Esophagus muscularis mucosa (tissue), 4 donors: ENCODE measurements at regions not wholly inside any gene's neighbourhood (a gene's known extent, or its start where the extent isn't known, plus 50 kb on each side); places are given as distances from the start of the nearest gene placed in this dataset.

Experiments used
- DNase-seq: peaks from one replicate; pipeline ENCODE4 v3.0.0-alpha.2; 2017; ENCODE audit errors: extremely low spot score
- H3K27ac ChIP-seq, 4 donors: fragments of 200-600 bp; sonication (generic); replicated peaks in 1 of 4; 1 replicate in 3 of 4; 2 replicates in 1 of 4; pipeline ENCODE4 v1.5.1; 2016 to 2019; ENCODE audit warnings: mild to moderate bottlenecking in 1 of 4
- H3K27me3 ChIP-seq, 4 donors: fragments of 200-600 bp; sonication (generic); one replicate each; pipeline versions ENCODE4 v1.5.1 to v1.6.0; 2016 to 2019
- H3K36me3 ChIP-seq, 4 donors: fragments of 200-600 bp; sonication (generic); one replicate each; pipeline ENCODE4 v1.5.1; 2016 to 2019
- H3K4me1 ChIP-seq, 4 donors: fragments of 200-600 bp; sonication (generic); one replicate each; pipeline ENCODE4 v1.5.1; 2016 to 2019
- H3K4me3 ChIP-seq, 4 donors: fragments of 200-600 bp; sonication (generic); 1 replicate in 2 of 4; 2 replicates in 2 of 4; pipeline ENCODE4 v1.5.1; 2016 to 2019; ENCODE audit warnings: mild to moderate bottlenecking in 4 of 4, moderate library complexity in 1 of 4
- H3K9me3 ChIP-seq, 4 donors: fragments of 200-600 bp; sonication (generic); 1 replicate in 3 of 4; 2 replicates in 1 of 4; pipeline ENCODE4 v1.5.1; 2016 to 2019
- CTCF ChIP-seq, 3 experiments: fragments of 200-600 bp in 2 of 3; fragments of 450-650 bp in 1 of 3; sonication (generic) in 2 of 3; IDR thresholded peaks; one replicate each; pipeline ENCODE4 v1.5.1; 2017 to 2019; ENCODE audit warnings: antibody characterized with exemption in 3 of 3, mild to moderate bottlenecking in 2 of 3, moderate library complexity in 1 of 3
- EP300 ChIP-seq: sonication (generic); formaldehyde crosslinking; IDR thresholded peaks from one replicate; pipeline ENCODE4 v1.6.1; 2017; ENCODE audit warnings: antibody characterized with exemption
- POLR2A ChIP-seq: fragments of 450-650 bp; IDR thresholded peaks from one replicate; pipeline ENCODE4 v1.6.1; 2017; ENCODE audit warnings: antibody characterized with exemption, moderate library complexity, mild to moderate bottlenecking, low read depth
- POLR2AphosphoS5 ChIP-seq, 2 donors: sonication (generic); formaldehyde crosslinking; IDR thresholded peaks; one replicate each; pipeline ENCODE4 v1.6.1; 2017; ENCODE audit warnings: antibody characterized with exemption in 2 of 2
- WGBS: methylation state at CpG from one replicate; pipeline ENCODE4 v1.1.5; 2018; 5-methylcytosine and 5-hydroxymethylcytosine counted together
- intact Hi-C: fragments of 100-400 bp; cut with DNase I; formaldehyde crosslinking; loops from one replicate; pipeline ENCODE4 v1.15.1; 2023

DNA sequence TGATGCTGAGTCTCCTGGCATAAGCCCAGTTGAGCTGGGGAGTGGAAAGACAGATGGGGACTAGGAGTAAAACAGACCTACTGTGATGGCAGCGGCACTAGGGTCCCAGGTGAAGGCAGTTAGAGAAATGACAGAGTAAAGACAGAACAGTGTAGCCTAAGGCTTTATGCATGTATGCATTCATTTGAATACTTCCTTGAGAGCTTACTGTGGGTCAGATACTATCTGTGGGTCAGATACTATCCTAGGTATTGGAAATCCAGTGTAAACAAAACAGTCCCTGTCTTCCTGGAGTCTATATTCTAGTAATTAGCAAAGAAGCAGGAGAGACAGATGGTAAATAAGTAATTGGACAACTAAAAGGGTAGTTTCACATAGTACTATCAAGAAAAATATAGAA, 73.7 kb upstream of the LRCH1 start:
- intact Hi-C loops, result no loop called here
- Histone ChIP-seq H3K4me3 (no peak overlapping the region), H3K4me1 (peaks cover 0 to 19% (median 8%) of the 10 kb centered on the region in 4 donors), H3K27ac (no peak overlapping the region), H3K9me3 (peaks cover 0 to 14% (median 10%) of the 10 kb centered on the region in 4 donors), H3K36me3 (no peaks in the 10 kb centered on the region), H3K27me3 (no peaks in the 10 kb centered on the region)
- no peak for DNase-seq
- TF ChIP-seq POLR2A, result no peak
- no peak for TF ChIP-seq POLR2AphosphoS5 (IDR thresholded peaks at IDR 0.05)
- TF ChIP-seq EP300, result no peak
- no peak for TF ChIP-seq CTCF (IDR thresholded peaks at IDR 0.05)
- WGBS, result 93% methylated on average over 1 of the region's 1 CpG

GRCh38 chr13:46478651-46479050, 74.3 kb upstream of the LRCH1 start:
- peaks cover 0 to 19% (median 8%) of the 10 kb centered on the region in 4 donors for H3K4me1 ChIP-seq
- WGBS, result 32% methylated on average over 1 of the region's 1 CpG
- H3K27ac ChIP-seq, result no peak overlapping the region
- no peak overlapping the region for H3K4me3 ChIP-seq
- H3K9me3 ChIP-seq, result peaks cover 0 to 7% (median 4%) of the 10 kb centered on the region in 4 donors
- no peak for DNase-seq
- TF ChIP-seq EP300 (no peak), POLR2A (no peak), CTCF (IDR thresholded peaks at IDR 0.05) (no peak), POLR2AphosphoS5 (IDR thresholded peaks at IDR 0.05) (no peak)
- no peaks in the 10 kb centered on the region for H3K27me3 ChIP-seq
- intact Hi-C loops, result no loop called here
- H3K36me3 ChIP-seq, result no peaks in the 10 kb centered on the region

DNA sequence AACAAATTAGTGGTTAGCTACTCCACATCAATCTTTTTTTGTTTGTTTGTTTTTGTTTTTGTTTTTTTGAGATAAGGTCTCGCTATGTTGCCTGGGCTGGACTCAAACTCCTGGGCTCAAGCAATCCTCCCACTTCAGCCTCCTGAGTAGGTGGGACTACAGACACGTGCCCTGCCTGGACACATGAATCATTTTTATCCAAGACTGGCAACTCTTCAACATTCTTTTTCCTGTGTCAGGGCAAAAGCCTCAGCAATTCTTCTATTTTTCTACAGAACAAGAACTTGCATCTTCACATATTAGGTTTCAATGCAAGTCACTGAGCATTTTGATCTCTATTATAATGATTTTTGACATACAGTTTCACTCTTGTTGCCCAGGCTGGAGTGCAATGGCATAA, 76.8 kb upstream of the LRCH1 start:
- Histone ChIP-seq H3K27ac (no peak overlapping the region), H3K9me3 (no peaks in the 10 kb centered on the region), H3K4me1 (peaks cover 0 to 24% (median 8%) of the 10 kb centered on the region in 4 donors), H3K36me3 (no peaks in the 10 kb centered on the region), H3K4me3 (no peak overlapping the region), H3K27me3 (no peaks in the 10 kb centered on the region)
- WGBS, result 56% methylated on average over 2 of the region's 2 CpGs
- intact Hi-C loops, result no loop called here
- TF ChIP-seq EP300 (no peak), POLR2AphosphoS5 (IDR thresholded peaks at IDR 0.05) (no peak), POLR2A (no peak), CTCF (IDR thresholded peaks at IDR 0.05) (no peak)
- no peak for DNase-seq

DNA sequence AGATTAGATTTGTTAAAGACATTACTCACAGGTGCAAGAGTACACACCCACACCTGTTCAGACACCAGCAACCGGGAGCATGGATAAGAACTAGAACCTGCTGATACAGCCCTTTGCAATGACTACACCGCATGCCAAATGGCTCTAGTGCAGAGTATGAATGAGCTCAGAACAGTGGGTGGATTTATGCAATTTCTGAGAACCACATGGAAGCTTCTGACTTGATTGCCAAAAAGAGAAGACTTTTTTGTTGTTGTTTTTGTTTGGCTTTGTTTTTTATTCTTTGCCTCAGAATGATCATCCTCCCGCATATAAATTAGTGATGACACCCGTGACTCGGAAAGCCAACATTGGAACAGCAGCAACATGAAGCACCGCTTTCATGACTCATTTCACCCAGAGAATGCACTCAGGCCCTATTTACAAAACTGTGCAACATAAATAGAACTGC, 77.4 kb upstream of the LRCH1 start:
- intact Hi-C loops, result no loop called here
- 78% methylated on average over 6 of the region's 6 CpGs for WGBS

More for the DNA sequence above, 77.4 kb upstream of the LRCH1 start:
- Histone ChIP-seq H3K27me3 (no peaks in the 10 kb centered on the region), H3K27ac (no peak overlapping the region), H3K9me3 (no peaks in the 10 kb centered on the region), H3K36me3 (no peaks in the 10 kb centered on the region), H3K4me1 (peaks cover 0 to 26% (median 8%) of the 10 kb centered on the region in 4 donors), H3K4me3 (no peak overlapping the region)
- TF ChIP-seq POLR2A (no peak), POLR2AphosphoS5 (IDR thresholded peaks at IDR 0.05) (no peak), CTCF (IDR thresholded peaks at IDR 0.05) (no peak), EP300 (no peak)
- no peak for DNase-seq
